Caki2 (cell line): ENCODE measurements at regions not wholly inside any gene's neighbourhood (a gene's known extent, or its start where the extent isn't known, plus 50 kb on each side); places are given as distances from the start of the nearest gene placed in this dataset.

Experiments
- DNase-seq: peaks from one replicate; pipeline ENCODE4 v3.0.0-alpha.2; 2015; ENCODE audit warnings: low read depth
- in situ Hi-C: cut with HindIII; loops from 2 replicates; pipeline ENCODE4 v1.10.0; 2016; ENCODE audit warnings: low sequenced_read_pairs, low pct_unique_long_range_greater_than_20kb, mixed read lengths

DNA sequence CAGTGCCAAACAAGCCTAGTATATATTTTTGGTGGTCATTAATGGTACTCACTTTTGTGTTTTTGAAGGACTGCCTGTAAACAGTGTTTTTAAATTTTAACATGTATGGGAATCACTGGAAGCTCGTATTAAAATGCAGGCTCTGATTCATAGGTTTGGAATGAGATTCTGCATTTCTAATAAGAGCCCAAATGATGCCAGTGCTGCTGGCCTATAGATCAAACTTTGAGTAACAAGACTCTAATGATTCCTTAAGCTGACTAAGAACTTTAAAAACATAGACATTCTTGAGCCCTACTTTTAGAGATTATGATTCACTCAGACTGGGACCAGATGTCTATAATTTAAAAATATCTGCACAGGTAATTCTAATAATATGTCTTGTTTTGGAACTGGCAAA, 823.2 kb upstream of the LCORL start:
- no peak for DNase-seq
- in situ Hi-C loops: no loop called here

DNA sequence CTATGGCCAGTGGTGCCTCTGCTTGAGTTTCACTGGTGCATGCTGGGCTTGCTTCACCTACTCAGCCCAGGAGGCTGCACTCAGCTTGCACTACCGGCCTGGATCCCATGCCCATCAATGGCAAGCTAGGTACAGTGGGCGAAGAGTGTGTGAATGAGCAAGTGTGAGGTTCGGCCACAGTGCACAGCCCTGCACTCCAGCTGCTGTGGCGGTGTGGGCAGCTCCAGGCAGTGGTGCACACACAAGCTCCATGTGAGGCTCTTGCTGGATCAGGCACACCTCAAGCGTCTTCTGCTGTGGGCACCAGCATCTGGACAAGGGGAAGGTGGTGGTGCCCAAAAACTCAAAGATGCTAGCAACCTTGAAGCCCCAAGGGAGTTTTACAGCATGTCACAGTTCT, 820.9 kb upstream of the LCORL start:
- in situ Hi-C loops: no loop called here
- DNase-seq: no peak

- in situ Hi-C loops: no loop called here
Observed at GRCh38 chr4:18840481-18840880, 818.9 kb upstream of the LCORL start.

DNA sequence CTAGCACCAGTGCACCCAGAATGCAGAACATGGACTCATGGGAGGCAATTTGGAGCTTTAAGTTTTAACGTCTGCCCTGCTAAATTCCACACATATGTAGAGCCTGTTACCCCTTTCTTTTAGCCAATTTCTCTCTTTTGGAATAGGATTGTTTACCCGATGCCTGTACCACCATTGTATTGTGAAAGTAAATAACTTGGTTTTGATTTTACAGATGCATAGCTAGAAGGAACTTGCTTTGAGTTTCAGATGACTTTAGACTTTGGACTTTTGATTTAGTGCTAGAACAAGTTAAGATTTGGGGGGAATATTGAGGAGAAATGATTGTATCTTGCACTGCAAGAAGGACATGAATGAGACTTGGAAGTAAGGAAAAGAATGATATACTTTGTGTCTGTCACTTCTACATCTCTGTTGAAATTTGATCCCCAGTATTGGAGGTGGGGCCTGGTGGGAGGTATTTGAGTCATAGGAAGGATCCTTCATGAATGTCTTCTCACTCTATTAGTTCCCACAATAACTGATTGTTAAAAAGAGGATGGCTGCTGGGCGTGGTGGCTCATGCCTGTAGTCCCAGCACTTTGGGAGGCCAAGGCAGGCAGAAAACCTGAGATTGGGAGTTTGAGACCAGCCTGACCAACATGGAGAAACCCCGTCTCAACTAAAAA, 794.8 kb upstream of the LCORL start:
- DNase-seq: no peak
- in situ Hi-C loops: no loop called here

More at GRCh38 chr4:18840481-18840880, 818.9 kb upstream of the LCORL start:
- no peak for DNase-seq

DNA sequence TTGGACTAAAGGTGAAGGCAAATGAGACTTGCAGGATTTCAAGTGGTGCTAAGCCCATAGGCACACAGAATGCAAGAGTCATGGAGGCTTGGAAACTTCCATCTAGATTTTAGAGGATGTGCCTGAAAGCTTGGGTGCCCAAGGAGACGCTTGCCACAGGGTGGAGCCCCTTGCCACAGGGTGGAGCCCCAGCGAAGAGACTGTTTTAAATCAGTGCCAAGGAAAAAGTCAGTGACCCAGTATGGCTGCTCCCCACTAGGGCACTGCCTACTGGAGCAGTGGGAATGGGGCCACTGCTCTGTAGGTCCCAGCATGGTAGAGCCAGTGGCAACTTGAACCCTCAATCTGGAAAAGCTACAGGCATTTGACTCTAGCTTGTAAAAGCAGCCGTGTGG, 794.2 kb upstream of the LCORL start:
- in situ Hi-C loops: no loop called here
- DNase-seq: no peak

DNA sequence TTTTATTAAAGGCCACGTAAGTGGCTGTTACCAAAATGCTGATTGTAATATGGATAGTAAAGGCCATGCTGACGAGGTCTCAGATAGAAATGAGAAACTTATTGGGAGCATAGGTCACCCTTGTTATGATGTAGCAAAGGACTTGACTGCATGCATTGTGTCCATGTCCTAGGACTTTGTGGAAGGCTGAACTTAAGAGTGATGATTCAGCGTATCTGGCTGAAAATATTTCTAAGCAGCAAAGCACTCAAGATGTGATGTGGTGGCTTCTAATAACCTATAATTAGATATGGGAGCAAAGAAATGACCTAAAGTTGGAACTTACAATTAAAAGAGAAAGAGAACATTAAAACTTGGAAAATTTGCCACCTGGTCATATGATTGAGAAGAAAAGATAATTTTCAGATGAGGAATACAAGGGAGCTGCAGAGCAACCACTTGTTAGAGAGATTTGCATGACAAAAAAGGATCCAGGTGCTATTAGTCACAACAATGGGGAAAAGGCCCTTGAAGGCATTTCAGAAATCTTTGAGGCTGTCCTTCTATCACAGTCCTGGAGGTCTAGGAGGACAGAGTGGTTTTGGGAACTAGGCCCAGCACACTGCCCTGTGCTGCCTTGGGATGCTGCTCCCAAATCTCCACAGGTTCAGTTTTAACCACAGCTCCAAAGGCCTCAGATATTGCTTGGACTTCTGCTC, 793.7 kb upstream of the LCORL start:
- DNase-seq: no peak
- in situ Hi-C loops: no loop called here

DNA sequence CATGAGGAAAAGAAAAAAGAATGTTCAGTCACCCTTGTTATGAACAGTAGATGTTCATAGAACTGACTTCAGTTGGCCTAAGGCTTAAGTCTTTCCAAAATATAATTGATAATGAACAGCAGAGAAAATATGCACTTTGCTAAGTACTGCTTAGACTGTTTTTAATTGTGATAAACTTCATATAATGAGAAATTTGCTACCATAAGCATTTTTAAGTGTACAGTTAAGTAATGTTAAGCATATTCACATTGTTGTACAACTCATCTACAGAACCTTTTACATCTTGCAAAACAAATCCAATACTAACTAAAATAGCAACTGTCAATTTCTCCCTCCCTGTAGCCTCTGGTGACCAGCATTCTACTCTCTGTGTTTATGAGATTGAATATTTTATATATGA, 792.2 kb upstream of the LCORL start:
- no peak for DNase-seq
- in situ Hi-C loops: no loop called here

DNA sequence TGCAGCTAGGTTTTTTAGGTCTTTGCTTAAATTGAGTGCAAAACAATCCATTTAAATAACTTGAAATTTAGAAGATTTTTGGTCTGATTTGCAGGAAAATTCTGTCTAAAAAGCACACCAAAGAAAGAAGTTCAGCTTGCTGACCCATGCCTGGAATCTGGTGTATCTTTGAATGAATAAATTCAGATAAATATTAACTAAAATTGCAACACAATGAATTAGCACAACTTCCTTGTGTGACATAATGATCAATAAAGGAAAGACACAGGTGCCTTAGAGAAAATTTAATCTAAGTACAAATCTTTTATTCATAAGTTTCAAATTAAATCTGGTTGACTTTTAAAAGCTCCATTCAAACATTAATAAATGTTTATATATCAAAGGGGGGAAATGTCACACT, 791.5 kb upstream of the LCORL start:
- in situ Hi-C loops: no loop called here
- no peak for DNase-seq

- in situ Hi-C loops: no loop called here
- no peak for DNase-seq
Observed at GRCh38 chr4:18803781-18804180, 782.2 kb upstream of the LCORL start.

GRCh38 chr4:18798123-18798522, 776.6 kb upstream of the LCORL start:
- DNase-seq: no peak
- in situ Hi-C loops: no loop called here

- no peak for DNase-seq
- in situ Hi-C loops: no loop called here
Observed at GRCh38 chr4:18795794-18796193, 774.2 kb upstream of the LCORL start.

DNA sequence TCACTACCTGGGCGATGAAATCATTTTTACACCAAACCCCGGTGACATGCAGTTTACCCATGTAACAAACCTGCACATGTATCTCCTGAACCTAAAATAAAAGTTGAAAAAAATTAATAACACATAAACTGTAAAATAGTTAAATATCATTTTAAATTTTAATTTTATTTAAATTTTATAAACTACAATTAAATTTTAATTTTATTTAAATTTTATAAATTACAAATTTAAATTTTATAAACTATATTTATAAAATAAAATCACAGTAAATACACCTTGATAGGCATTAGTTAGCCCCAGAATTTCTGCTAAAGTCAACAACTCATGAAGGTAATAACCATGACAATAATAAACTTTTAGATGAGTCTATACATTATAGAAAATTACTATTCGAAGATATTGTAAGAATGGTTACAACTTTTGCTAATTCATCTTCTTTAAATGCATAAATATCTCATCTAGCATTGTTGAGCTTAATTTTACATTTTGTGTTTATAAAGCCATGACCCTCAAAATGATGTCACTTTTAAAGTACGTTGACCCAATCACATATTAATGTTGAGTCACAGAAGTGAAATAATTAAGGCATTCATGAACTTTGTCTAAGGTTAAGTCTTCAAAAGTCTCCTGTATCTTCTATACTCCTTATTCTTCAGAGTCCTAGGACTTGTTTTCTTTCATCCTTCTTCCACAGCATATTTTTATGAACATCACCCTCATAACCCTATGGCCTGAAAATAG, 755.8 kb upstream of the LCORL start:
- no peak for DNase-seq
- in situ Hi-C loops: no loop called here

DNA sequence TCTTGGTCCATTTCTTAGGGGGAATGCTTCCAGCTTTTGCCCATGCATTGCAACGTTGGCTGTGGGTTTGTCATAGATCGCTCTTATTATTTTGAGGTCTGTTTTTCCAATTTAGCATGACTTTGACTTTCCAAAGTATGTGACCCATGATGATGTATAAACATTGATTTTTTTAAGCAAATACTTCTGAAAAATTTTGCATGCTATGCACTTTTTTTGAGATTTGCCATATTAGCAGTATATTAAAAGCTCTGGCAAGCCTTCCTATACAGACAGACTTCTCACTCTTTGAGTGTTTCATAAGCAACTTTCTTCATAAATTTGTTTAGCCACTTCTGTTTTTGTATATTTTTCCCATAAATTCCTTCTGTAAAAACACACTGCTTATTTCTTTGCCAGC, 746.4 kb upstream of the LCORL start:
- no peak for DNase-seq
- in situ Hi-C loops: no loop called here

- in situ Hi-C loops: no loop called here
- no peak for DNase-seq
Observed at GRCh38 chr4:18756671-18757070, 735.1 kb upstream of the LCORL start.

- no peak for DNase-seq
- in situ Hi-C loops: no loop called here
Observed at GRCh38 chr4:18754180-18754579, 732.6 kb upstream of the LCORL start.

DNA sequence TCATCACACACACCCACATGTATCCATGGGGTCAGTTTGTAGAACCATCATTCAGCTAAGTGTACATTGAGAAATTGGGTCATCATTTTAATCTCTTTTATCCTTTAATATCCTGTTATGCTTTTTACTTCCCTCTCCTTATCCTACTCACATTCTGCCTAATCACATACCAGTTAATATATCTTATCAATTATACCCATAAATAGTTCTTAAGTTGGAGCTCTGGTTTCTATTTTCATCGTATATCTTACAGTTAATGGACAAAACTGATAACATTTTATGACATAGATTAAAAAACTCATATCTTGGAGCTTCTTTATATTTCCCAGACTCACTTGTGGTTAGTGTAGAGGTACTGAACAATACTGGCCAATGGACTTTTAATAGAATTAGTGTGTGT, 729.5 kb upstream of the LCORL start:
- in situ Hi-C loops: no loop called here
- DNase-seq: no peak

DNA sequence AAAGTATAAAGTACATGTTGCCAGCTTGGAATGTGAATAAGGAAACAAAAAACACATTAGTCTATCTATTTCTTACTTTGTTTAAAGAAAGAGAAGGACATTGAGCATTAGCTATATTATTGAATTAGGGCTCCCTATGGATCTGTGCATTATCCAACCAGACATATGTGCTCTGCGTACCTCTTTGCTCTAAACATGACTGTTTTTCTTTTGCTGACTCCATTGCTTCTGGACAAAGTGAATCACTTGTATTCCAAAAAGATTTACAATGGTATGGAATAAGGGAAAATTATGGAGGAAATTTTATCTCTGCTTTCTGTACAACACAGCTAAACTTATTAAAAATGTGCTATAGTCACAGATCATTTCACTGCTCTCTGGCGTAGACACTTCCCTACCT, 727.8 kb upstream of the LCORL start:
- in situ Hi-C loops: no loop called here
- no peak for DNase-seq

DNA sequence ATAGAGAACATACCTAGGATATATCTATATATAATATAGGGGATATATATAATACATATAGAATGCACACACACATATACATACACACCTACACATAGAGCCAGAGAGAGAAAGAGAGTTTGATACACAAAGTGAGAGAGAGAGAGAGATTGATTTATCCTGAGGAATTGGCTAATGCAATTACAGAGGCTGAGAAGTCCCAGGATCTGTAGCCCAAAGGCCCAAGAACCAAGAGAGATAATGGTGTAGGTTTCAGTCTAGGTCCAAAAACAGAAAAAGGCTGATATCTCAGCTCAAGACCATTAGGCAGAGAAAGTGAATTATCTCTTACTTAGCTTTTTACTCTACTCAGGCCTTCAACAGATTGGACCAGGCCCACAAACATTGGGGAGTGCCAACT, 715.0 kb upstream of the LCORL start:
- in situ Hi-C loops: no loop called here
- DNase-seq: no peak

GRCh38 chr4:18735740-18736268, 714.2 kb upstream of the LCORL start:
- in situ Hi-C loops: no loop called here

More at GRCh38 chr4:18735740-18736268, 714.2 kb upstream of the LCORL start:
- no peak for DNase-seq
